Naive thymus-derived CD4-positive, alpha-beta T cell (primary cell): ENCODE measurements at regions not wholly inside any gene's neighbourhood (a gene's known extent, or its start where the extent isn't known, plus 50 kb on each side); places are given as distances from the start of the nearest gene placed in this dataset.
"Not testable (repeated sequence)": the region's sequence is repeated elsewhere in the genome, so short reads cannot be mapped to it uniquely, and the experiment has no call there.

Source experiments
- ATAC-seq: fragments of 150-1000 bp; cut with Tn5 transposase; 2 replicates; pipeline ENCODE4 v1.10.0; 2021; ENCODE audit warnings: mild to moderate bottlenecking, moderate library complexity
- CTCF ChIA-PET: fragments of 350-600 bp; sonication (Branson Sonifier 250); formaldehyde crosslinking; loops from one replicate; lab custom pipeline; 2021; ENCODE audit warnings: antibody characterized with exemption; lab: Charles Lee
- POLR2A ChIA-PET: fragments of 350-600 bp; sonication (Branson Sonifier 250); formaldehyde crosslinking; loops from one replicate; lab custom pipeline; 2021; ENCODE audit warnings: antibody characterized with exemption, inconsistent platforms; lab: Charles Lee
- DNase-seq, 9 donors: peaks; one replicate each; pipeline versions ENCODE4 v3.0.0 to v3.0.0-alpha.2; 2020 to 2022; ENCODE audit warnings: mixed read lengths in 1 of 9
- H3K27ac ChIP-seq: one replicate; pipeline ENCODE4 v1.7.0; 2013; ENCODE audit warnings: mild to moderate bottlenecking, low read depth, low read length, moderate library complexity
- H3K27me3 ChIP-seq, 2 donors: one replicate each; pipeline ENCODE4 v1.7.0; 2013; ENCODE audit warnings: low read length in 2 of 2, mild to moderate bottlenecking in 2 of 2, moderate library complexity in 2 of 2; ENCODE audit not compliant: control insufficient read depth in 2 of 2, insufficient read depth in 2 of 2
- H3K36me3 ChIP-seq, 3 experiments: 1 replicate in 2 of 3; 2 replicates in 1 of 3; pipeline ENCODE4 v1.7.0; 2013; ENCODE audit warnings: low read length in 3 of 3, mild to moderate bottlenecking in 3 of 3, moderate library complexity in 1 of 3; ENCODE audit not compliant: insufficient read depth in 3 of 3, control insufficient read depth in 2 of 3
- H3K4me1 ChIP-seq, 2 donors: one replicate each; pipeline ENCODE4 v1.7.0; 2013; ENCODE audit warnings: low read length in 2 of 2, mild to moderate bottlenecking in 2 of 2, moderate library complexity in 1 of 2; ENCODE audit not compliant: control insufficient read depth in 2 of 2, insufficient read depth in 2 of 2
- H3K4me3 ChIP-seq: 2 replicates; pipeline ENCODE4 v1.7.0; 2013; ENCODE audit warnings: mild to moderate bottlenecking, low read length
- H3K9me3 ChIP-seq, 3 experiments: 1 replicate in 2 of 3; 2 replicates in 1 of 3; pipeline ENCODE4 v1.7.0; 2013; ENCODE audit warnings: low read length in 3 of 3; ENCODE audit not compliant: control insufficient read depth in 2 of 3
- H3K27ac Mint-ChIP-seq, 9 donors: one replicate each; pipeline ENCODE4 v1.8.0; 2020 to 2022; ENCODE audit warnings: mixed read lengths in 9 of 9, mild to moderate bottlenecking in 8 of 9, moderate library complexity in 5 of 9, inconsistent platforms in 2 of 9
- H3K27me3 Mint-ChIP-seq, 5 donors: one replicate each; pipeline ENCODE4 v1.8.0; 2021 to 2022; ENCODE audit warnings: mixed read lengths in 5 of 5, mild to moderate bottlenecking in 1 of 5
- H3K36me3 Mint-ChIP-seq, 5 donors: one replicate each; pipeline ENCODE4 v1.8.0; 2020 to 2022; ENCODE audit warnings: mixed read lengths in 5 of 5, mild to moderate bottlenecking in 3 of 5, inconsistent platforms in 1 of 5
- H3K4me1 Mint-ChIP-seq, 7 donors: one replicate each; pipeline ENCODE4 v1.8.0; 2020 to 2022; ENCODE audit warnings: mixed read lengths in 7 of 7, mild to moderate bottlenecking in 3 of 7, inconsistent platforms in 1 of 7
- H3K4me3 Mint-ChIP-seq, 10 donors: one replicate each; pipeline ENCODE4 v1.8.0; 2020 to 2022; ENCODE audit warnings: mild to moderate bottlenecking in 10 of 10, mixed read lengths in 10 of 10, moderate library complexity in 6 of 10, inconsistent platforms in 2 of 10
- H3K9me3 Mint-ChIP-seq, 11 donors: one replicate each; pipeline ENCODE4 v1.8.0; 2020 to 2022; ENCODE audit warnings: mixed read lengths in 11 of 11, mild to moderate bottlenecking in 4 of 11, inconsistent platforms in 1 of 11, moderate library complexity in 1 of 11
- intact Hi-C, 2 donors: fragments of 100-400 bp; cut with micrococcal nuclease; formaldehyde crosslinking; loops; one replicate each; pipeline ENCODE4 v1.15.1; 2023

DNA sequence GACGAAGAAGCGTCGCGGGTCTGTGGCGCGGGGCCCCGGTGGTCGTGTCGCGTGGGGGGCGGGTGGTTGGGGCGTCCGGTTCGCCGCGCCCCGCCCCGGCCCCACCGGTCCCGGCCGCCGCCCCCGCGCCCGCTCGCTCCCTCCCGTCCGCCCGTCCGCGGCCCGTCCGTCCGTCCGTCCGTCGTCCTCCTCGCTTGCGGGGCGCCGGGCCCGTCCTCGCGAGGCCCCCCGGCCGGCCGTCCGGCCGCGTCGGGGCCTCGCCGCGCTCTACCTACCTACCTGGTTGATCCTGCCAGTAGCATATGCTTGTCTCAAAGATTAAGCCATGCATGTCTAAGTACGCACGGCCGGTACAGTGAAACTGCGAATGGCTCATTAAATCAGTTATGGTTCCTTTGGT is 1533.5 kb upstream of the TPTE start:
- H3K36me3 ChIP-seq, H3K27ac Mint-ChIP-seq, POLR2A ChIA-PET, H3K4me1 ChIP-seq, H3K4me3 Mint-ChIP-seq, H3K4me3 ChIP-seq, H3K4me1 Mint-ChIP-seq, CTCF ChIA-PET, H3K27ac ChIP-seq, DNase-seq, ATAC-seq, H3K27me3 ChIP-seq, intact Hi-C loops: not testable (repeated sequence)
- H3K9me3 ChIP-seq: peaks cover 0 to 16% (median 0%) of the 10 kb centered on the region in 3 experiments
- H3K36me3 Mint-ChIP-seq: peaks cover 0 to 24% (median 5%) of the 10 kb centered on the region in 5 donors
- H3K27me3 Mint-ChIP-seq: peaks cover 0 to 31% (median 29%) of the 10 kb centered on the region in 5 donors
- H3K9me3 Mint-ChIP-seq: peaks cover 15 to 44% (median 34%) of the 10 kb centered on the region in 11 donors

DNA sequence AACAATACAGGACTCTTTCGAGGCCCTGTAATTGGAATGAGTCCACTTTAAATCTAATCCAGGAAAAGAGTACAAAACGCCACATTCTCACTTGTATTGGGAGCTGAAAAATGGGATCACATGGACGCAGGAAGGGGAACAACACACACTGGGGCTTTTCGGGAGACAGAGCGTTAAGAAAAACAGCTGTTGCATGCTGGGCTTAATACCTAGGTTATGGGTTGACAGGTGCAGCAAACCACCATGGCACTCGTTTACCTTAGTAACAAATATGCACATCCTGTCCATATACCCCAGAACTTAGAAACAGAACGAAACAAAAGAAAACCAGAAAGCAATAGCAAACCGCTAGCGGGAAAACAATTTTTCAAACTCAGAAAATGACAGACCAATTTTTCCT is 1532.7 kb upstream of the TPTE start:
- Mint-ChIP-seq H3K36me3 (peaks cover 0 to 28% (median 5%) of the 10 kb centered on the region in 5 donors), H3K27me3 (peaks cover 0 to 39% (median 37%) of the 10 kb centered on the region in 5 donors), H3K4me1 (peaks cover 0 to 10% (median 0%) of the 10 kb centered on the region in 7 donors), H3K27ac (peak overlapping the region in 1 of 9 donors; percentile 52), H3K9me3 (peaks cover 23 to 52% (median 41%) of the 10 kb centered on the region in 11 donors), H3K4me3 (peak overlapping the region in 1 of 10 donors; percentile 13)
- intact Hi-C loops: no loop called here
- Histone ChIP-seq H3K9me3 (peaks cover 0 to 17% (median 0%) of the 10 kb centered on the region in 3 experiments), H3K4me3 (no peak overlapping the region), H3K4me1 (no peaks in the 10 kb centered on the region), H3K27ac (no peak overlapping the region), H3K36me3 (no peaks in the 10 kb centered on the region), H3K27me3 (no peaks in the 10 kb centered on the region)
- ATAC-seq: no peak
- ChIA-PET POLR2A (no interaction called here), CTCF (no interaction called here)
- DNase-seq: no peak

DNA sequence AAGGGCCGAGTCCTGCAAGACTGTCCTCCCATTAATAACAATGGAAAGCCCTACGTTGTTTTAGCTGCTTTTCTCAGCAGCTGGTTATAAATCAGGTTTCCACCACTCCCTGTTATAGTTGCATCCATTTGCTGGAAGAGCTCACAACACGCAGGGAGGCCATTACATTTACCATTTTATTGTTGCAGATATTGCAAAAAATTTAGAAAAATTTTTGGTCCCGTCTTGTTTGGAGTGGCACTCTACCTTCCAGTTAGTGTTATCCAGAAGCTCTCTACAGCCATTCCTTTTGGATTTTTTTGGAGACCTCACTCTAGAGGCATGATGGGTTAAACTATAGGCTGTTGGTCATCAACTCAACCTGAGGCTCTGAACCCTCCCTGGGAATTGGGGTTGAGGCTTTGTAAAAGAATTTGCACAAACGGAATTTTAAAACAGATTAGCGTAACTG is 1532.1 kb upstream of the TPTE start:
- Histone ChIP-seq H3K9me3 (peaks cover 0 to 17% (median 0%) of the 10 kb centered on the region in 3 experiments), H3K27ac (no peak overlapping the region), H3K4me3 (no peak overlapping the region), H3K36me3 (no peaks in the 10 kb centered on the region), H3K4me1 (no peaks in the 10 kb centered on the region), H3K27me3 (no peaks in the 10 kb centered on the region)
- Mint-ChIP-seq H3K4me1 (peaks cover 0 to 10% (median 0%) of the 10 kb centered on the region in 7 donors), H3K36me3 (peaks cover 0 to 28% (median 5%) of the 10 kb centered on the region in 5 donors), H3K27me3 (peaks cover 0 to 45% (median 42%) of the 10 kb centered on the region in 5 donors), H3K4me3 (peak overlapping the region in 1 of 10 donors; percentile 13), H3K9me3 (peaks cover 25 to 55% (median 45%) of the 10 kb centered on the region in 11 donors), H3K27ac (peak overlapping the region in 1 of 9 donors; percentile 52)
- POLR2A ChIA-PET: no interaction called here
- DNase-seq (no peak), ATAC-seq (no peak)
- intact Hi-C loops: no loop called here
- CTCF ChIA-PET: no interaction called here

DNA sequence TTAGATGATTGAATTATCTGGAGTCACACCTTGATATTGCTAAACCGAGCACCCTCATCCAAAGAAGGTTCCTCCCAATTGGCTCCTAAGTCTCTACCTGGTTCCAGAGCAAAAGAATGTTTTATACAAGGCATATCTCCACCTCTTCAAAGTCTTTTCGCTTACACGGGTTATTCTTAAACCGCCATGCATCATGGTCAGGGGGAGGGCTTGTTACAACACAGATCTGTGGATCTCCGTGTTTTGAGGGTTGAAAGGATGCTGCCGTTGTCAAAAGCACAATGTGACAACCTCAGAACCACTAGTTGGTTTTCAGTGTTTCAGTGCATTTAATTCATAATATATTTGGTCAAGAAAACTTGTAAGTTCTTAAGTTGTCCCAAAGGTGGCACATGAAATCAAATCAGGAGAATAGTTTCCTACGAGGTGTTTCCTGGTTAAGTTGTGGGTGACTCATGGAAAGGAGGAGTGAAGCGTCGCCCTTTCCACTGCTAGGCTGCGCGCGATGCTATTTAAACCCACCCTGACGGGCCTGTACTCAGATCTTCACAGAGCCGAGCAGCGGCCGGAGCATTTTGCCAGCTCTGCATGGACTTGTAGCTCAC is 1531.6 kb upstream of the TPTE start:
- ChIA-PET CTCF (no interaction called here), POLR2A (no interaction called here)
- H3K27me3 ChIP-seq: no peaks in the 10 kb centered on the region
- no peak overlapping the region for H3K27ac Mint-ChIP-seq
- peaks cover 0 to 17% (median 0%) of the 10 kb centered on the region in 3 experiments for H3K9me3 ChIP-seq
- H3K27ac ChIP-seq: no peak overlapping the region
- peaks cover 0 to 28% (median 5%) of the 10 kb centered on the region in 5 donors for H3K36me3 Mint-ChIP-seq
- peaks cover 25 to 60% (median 46%) of the 10 kb centered on the region in 11 donors for H3K9me3 Mint-ChIP-seq
- DNase-seq: no peak
- no peaks in the 10 kb centered on the region for H3K4me1 ChIP-seq
- peak; percentile 23 for ATAC-seq
- H3K4me1 Mint-ChIP-seq: peaks cover 0 to 10% (median 0%) of the 10 kb centered on the region in 7 donors
- no peaks in the 10 kb centered on the region for H3K36me3 ChIP-seq
- no peak overlapping the region for H3K4me3 ChIP-seq
- intact Hi-C loops: no loop called here
- H3K4me3 Mint-ChIP-seq: no peak overlapping the region
- H3K27me3 Mint-ChIP-seq: peaks cover 0 to 48% (median 44%) of the 10 kb centered on the region in 5 donors

DNA sequence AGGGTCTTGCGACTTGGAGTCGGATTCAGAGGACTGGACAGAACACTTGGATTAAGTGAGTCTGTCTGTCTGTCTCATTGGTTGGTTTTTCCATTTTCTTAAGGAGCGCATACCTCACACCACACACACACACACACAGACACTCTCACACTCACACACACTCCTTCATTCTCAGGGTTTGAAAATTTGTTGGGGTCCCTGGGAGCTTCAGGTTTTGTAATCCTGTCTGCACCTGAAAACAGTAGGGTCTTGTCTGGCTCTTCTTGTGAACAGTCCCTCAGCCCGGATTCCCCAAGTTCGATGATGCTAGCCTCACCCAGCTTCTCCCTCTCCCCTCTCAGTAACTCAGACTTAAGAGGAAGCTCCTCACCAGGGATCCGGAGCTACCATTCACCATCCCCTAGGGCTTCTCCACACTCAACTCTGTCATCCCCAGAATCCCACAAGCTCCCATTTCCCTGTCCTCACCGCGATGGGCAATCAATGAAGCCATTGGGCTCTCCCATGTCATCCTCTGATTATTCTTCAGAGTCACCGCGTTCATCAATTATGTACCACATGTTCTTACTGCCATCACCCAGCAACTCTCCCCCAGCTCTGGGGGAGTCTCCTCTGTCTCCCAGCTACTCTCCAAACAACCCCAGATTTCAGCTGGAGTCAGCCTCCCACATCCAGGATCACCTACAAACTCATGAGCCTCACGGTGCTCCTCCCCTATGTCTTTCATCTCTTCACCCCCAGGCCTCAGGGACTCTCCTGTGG is 1530.9 kb upstream of the TPTE start:
- H3K27me3 ChIP-seq: no peaks in the 10 kb centered on the region
- Mint-ChIP-seq H3K27me3 (peaks cover 0 to 55% (median 44%) of the 10 kb centered on the region in 5 donors), H3K4me1 (peaks cover 0 to 10% (median 0%) of the 10 kb centered on the region in 7 donors), H3K9me3 (peaks cover 25 to 67% (median 46%) of the 10 kb centered on the region in 11 donors), H3K36me3 (peaks cover 0 to 28% (median 5%) of the 10 kb centered on the region in 5 donors), H3K27ac (no peak overlapping the region), H3K4me3 (no peak overlapping the region)
- ChIA-PET CTCF (no interaction called here), POLR2A (no interaction called here)
- DNase-seq (no peak), ATAC-seq (peak; percentile 16)
- intact Hi-C loops: no loop called here
- H3K27ac ChIP-seq: no peak overlapping the region
- no peaks in the 10 kb centered on the region for H3K4me1 ChIP-seq
- no peak overlapping the region for H3K4me3 ChIP-seq
- peaks cover 0 to 17% (median 0%) of the 10 kb centered on the region in 3 experiments for H3K9me3 ChIP-seq
- no peaks in the 10 kb centered on the region for H3K36me3 ChIP-seq

DNA sequence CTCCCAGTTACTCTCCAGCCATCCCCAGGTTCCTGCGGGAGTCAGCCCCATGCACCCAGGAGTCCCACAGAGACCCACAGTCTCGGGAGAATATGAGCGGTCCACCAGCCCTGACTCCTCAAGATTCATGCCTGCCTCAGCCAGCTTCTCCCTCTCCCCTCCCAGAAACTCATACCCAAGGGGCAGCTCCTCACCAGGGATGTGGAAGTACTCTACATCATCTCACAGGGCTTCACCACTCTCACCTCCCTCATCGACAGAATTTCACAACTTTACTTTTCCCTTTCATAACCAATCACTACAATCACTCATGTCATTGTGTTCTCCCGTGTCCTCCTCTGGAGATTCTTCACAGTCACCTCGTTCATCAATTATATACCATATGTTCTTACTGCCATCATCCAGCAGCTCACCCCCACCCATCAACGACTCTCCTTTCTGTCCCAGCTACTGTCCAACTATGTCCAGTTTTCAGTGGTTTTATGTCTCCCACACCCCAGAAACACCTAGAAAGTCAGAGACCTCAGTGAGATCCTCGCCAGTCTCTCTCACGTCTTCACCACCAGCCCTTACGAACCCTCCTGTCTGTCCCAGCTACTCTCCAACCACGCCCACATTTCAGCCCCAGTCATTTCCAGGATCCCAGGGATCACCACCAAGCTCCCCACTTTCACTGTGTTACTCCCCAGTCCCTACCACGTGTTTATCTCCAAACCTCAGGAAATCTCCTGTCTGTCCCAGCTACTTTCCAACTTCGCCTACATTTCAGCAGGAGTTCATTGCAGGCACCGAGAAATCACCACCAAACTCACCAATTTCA is 1530.1 kb upstream of the TPTE start:
- Mint-ChIP-seq H3K27ac (peak overlapping the region in 1 of 9 donors; percentile 0), H3K9me3 (peaks cover 25 to 68% (median 49%) of the 10 kb centered on the region in 11 donors), H3K4me1 (peaks cover 0 to 10% (median 0%) of the 10 kb centered on the region in 7 donors), H3K27me3 (peaks cover 0 to 57% (median 44%) of the 10 kb centered on the region in 5 donors), H3K4me3 (no peak overlapping the region), H3K36me3 (peaks cover 0 to 28% (median 5%) of the 10 kb centered on the region in 5 donors)
- H3K9me3 ChIP-seq: peaks cover 0 to 17% (median 0%) of the 10 kb centered on the region in 3 experiments
- no peaks in the 10 kb centered on the region for H3K36me3 ChIP-seq
- H3K4me3 ChIP-seq: no peak overlapping the region
- DNase-seq: no peak
- H3K4me1 ChIP-seq: no peaks in the 10 kb centered on the region
- intact Hi-C loops: no loop called here
- H3K27ac ChIP-seq: no peak overlapping the region
- CTCF ChIA-PET: no interaction called here
- POLR2A ChIA-PET: no interaction called here
- no peaks in the 10 kb centered on the region for H3K27me3 ChIP-seq
- ATAC-seq: no peak
